IMR-90 (cell line): ENCODE measurements at regions not wholly inside any gene's neighbourhood (a gene's known extent, or its start where the extent isn't known, plus 50 kb on each side); places are given as distances from the start of the nearest gene placed in this dataset. TPM values are rescaled to one million over a fixed set of nuclear protein-coding genes. Genes with fewer than 3 reads are reported as not detected.

Source experiments
- ATAC-seq: fragments of 200-7000 bp; cut with Tn5 transposase; 2 replicates; pipeline ENCODE4 v1.9.1; 2020; ENCODE audit warnings: low read depth, mild to moderate bottlenecking, moderate library complexity
- BruUV-seq: library from RNA; stranded (reverse); fragments of 400-500 nt; replicated peaks from 2 replicates; lab custom pipeline; 2021; lab: Mats Ljungman, UMichigan
- CTCF ChIA-PET: fragments of 300-600 bp; formaldehyde crosslinking; extraction: SDS; loops from one replicate; lab custom pipeline; 2021; ENCODE audit warnings: antibody characterized with exemption; lab: Yijun Ruan, JAX
- POLR2A ChIA-PET: fragments of 300-600 bp; sonication (Branson Sonifier 250); formaldehyde crosslinking; loops from one replicate; lab custom pipeline; 2022; ENCODE audit warnings: antibody characterized with exemption; ENCODE audit not compliant: unreplicated experiment; lab: Charles Lee
- DNase-seq: peaks from one replicate; pipeline ENCODE4 v3.0.0; 2013
- H2AFZ ChIP-seq: replicated peaks from 2 replicates; pipeline ENCODE3; 2013; ENCODE audit warnings: low read length, mild to moderate bottlenecking; ENCODE audit not compliant: poor library complexity
- H2AK5ac ChIP-seq: 2 replicates; pipeline ENCODE4 v1.6.1; 2013; ENCODE audit warnings: low read depth, low read length, inconsistent platforms
- H2AK9ac ChIP-seq: replicated peaks from 2 replicates; pipeline ENCODE3; 2013; ENCODE audit warnings: mild to moderate bottlenecking, low read depth, low read length, moderate library complexity; ENCODE audit not compliant: poor library complexity
- H2BK120ac ChIP-seq: 2 replicates; pipeline ENCODE4 v1.6.1; 2013; ENCODE audit warnings: low read depth, low read length, inconsistent platforms
- H2BK15ac ChIP-seq: 3 replicates; pipeline ENCODE4 v1.6.1; 2013; ENCODE audit warnings: low read depth, low read length, inconsistent platforms
- H2BK20ac ChIP-seq: 2 replicates; pipeline ENCODE4 v1.6.1; 2013; ENCODE audit warnings: low read depth, mild to moderate bottlenecking, inconsistent platforms, low read length, moderate library complexity
- H2BK5ac ChIP-seq: 2 replicates; pipeline ENCODE4 v1.6.1; 2013; ENCODE audit warnings: mild to moderate bottlenecking, low read depth, low read length, inconsistent platforms; ENCODE audit not compliant: poor library complexity, severe bottlenecking
- H3K14ac ChIP-seq: replicated peaks from 2 replicates; pipeline ENCODE4 v1.6.1; 2013; ENCODE audit warnings: low read depth, low read length, inconsistent platforms
- H3K18ac ChIP-seq: 2 replicates; pipeline ENCODE4 v1.6.1; 2013; ENCODE audit warnings: low read depth, low read length, control low read depth
- H3K23ac ChIP-seq: 2 replicates; pipeline ENCODE4 v1.6.1; 2013; ENCODE audit warnings: low read depth, low read length, inconsistent platforms
- H3K27ac ChIP-seq: 2 replicates; pipeline ENCODE4 v1.5.1; 2013; ENCODE audit warnings: mild to moderate bottlenecking, control low read depth, low read length; ENCODE audit not compliant: insufficient read depth
- H3K27me3 ChIP-seq: 2 replicates; pipeline ENCODE4 v1.6.1; 2013; ENCODE audit warnings: low read length; ENCODE audit not compliant: control insufficient read depth, insufficient read depth
- H3K36me3 ChIP-seq: 2 replicates; pipeline ENCODE4 v1.6.1; 2013; ENCODE audit warnings: low read length, mixed read lengths; ENCODE audit not compliant: control insufficient read depth, insufficient read depth
- H3K4ac ChIP-seq: 2 replicates; pipeline ENCODE4 v1.6.1; 2013; ENCODE audit warnings: low read depth, low read length, inconsistent platforms
- H3K4me1 ChIP-seq: 2 replicates; pipeline ENCODE4 v1.6.1; 2013; ENCODE audit warnings: low read length, mixed read lengths; ENCODE audit not compliant: control insufficient read depth, insufficient read depth
- H3K4me2 ChIP-seq: 2 replicates; pipeline ENCODE4 v1.6.1; 2013; ENCODE audit warnings: low read depth, mild to moderate bottlenecking, control low read depth, low read length, moderate library complexity
- H3K4me3 ChIP-seq: 2 replicates; pipeline ENCODE4 v1.5.1; 2013; ENCODE audit warnings: low read depth, mild to moderate bottlenecking, control low read depth, low read length, moderate library complexity; ENCODE audit not compliant: insufficient read depth
- H3K56ac ChIP-seq: 2 replicates; pipeline ENCODE4 v1.6.1; 2013; ENCODE audit warnings: low read length, inconsistent platforms; ENCODE audit not compliant: insufficient read depth; ENCODE audit errors: extremely low read depth
- H3K79me1 ChIP-seq, 2 experiments: 2 replicates each; pipeline ENCODE4 v1.6.1; 2013; ENCODE audit warnings: low read length in 2 of 2, inconsistent platforms in 1 of 2, low read depth in 1 of 2
- H3K9ac ChIP-seq: 2 replicates; pipeline ENCODE4 v1.6.1; 2013; ENCODE audit warnings: low read depth, low read length, control low read depth
- H3K9me1 ChIP-seq: 2 replicates; pipeline ENCODE4 v1.6.1; 2013; ENCODE audit warnings: low read length, inconsistent platforms; ENCODE audit not compliant: insufficient read depth
- H3K9me3 ChIP-seq: 2 replicates; pipeline ENCODE4 v1.6.1; 2013; ENCODE audit warnings: low read length; ENCODE audit not compliant: control insufficient read depth, insufficient read depth
- H4K20me1 ChIP-seq: 2 replicates; pipeline ENCODE4 v1.6.1; 2013; ENCODE audit warnings: low read length, inconsistent platforms; ENCODE audit not compliant: insufficient read depth
- H4K5ac ChIP-seq: 2 replicates; pipeline ENCODE4 v1.6.1; 2013; ENCODE audit warnings: mild to moderate bottlenecking, low read depth, low read length, control low read depth
- H4K8ac ChIP-seq, 2 experiments: 2 replicates each; pipeline ENCODE4 v1.6.1; 2013; ENCODE audit warnings: low read depth in 2 of 2, low read length in 2 of 2, control low read depth in 1 of 2, inconsistent platforms in 1 of 2
- H4K91ac ChIP-seq: 2 replicates; pipeline ENCODE4 v1.6.1; 2013; ENCODE audit warnings: low read depth, low read length, inconsistent platforms; ENCODE audit not compliant: insufficient read depth
- dilution Hi-C: fragments of 300-500 bp; cut with HindIII; formaldehyde crosslinking; loops from one replicate; pipeline ENCODE4 v1.14.3; 2018; ENCODE audit warnings: low sequenced_read_pairs; ENCODE audit not compliant: unreplicated experiment
- in situ Hi-C: fragments of 300-500 bp; cut with MboI; formaldehyde crosslinking; loops from 3 replicates; pipeline ENCODE4 v1.14.3; 2019; ENCODE audit warnings: low sequenced_read_pairs, inconsistent platforms, mixed read lengths
- intact Hi-C: fragments of 100-400 bp; cut with micrococcal nuclease; formaldehyde crosslinking; loops from 2 replicates; pipeline ENCODE4 v1.10.0; 2022
- microRNA-seq, 2 experiments: library from miRNA; stranded (forward) in 1 of 2; unstranded in 1 of 2; fragments of 10-50 nt in 1 of 2; fragments of <30 nt in 1 of 2; gene quantifications in 1 of 2; microRNA quantifications in 1 of 2; one replicate each; pipeline versions ENCODE3 to v1.1.0; 2013 to 2020; ENCODE audit not compliant: insufficient read depth in 1 of 2, insufficient read length in 1 of 2, unreplicated experiment in 1 of 2
- small RNA-seq, 5 experiments: library from RNA; depleted of rRNA; stranded (forward); fragments of <200 nt; gene quantifications; one replicate each; pipeline ENCODE3, GENCODE V24; 2012
- TF ChIP-seq, protein P1 (sequence below): fragments of 150-350 bp; IDR thresholded peaks from 2 replicates; pipeline ENCODE4 v1.6.1; 2017; ENCODE audit warnings: mild to moderate bottlenecking, antibody characterized with exemption, low read length, low read depth

DNA sequence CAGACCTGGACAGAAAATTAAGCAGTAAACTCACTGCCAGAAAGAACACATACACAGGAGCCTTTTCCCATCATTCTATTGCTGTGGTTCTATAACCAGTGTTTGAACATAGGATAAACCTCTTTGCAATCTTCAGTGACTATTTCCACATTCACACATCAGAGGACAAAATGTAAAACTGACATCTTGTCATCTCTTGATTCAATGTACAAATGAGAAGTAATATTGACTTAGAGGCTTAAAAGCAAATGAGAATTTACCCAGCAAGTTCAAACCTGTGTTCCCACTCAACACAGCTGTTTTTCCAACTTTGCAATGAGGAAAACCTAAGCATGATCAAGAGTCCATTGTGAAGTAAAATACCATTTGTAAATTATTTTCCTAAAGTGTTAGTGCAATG is 307.1 kb upstream of the CPXCR1 start:
- Histone ChIP-seq H2BK15ac (no peak overlapping the region), H2AK9ac (no peak overlapping the region), H3K23ac (no peak overlapping the region), H4K20me1 (no peaks in the 10 kb centered on the region), H4K5ac (no peak overlapping the region), H3K14ac (no peak overlapping the region), H3K27ac (no peak overlapping the region), H3K9ac (no peak overlapping the region), H3K4me2 (no peak overlapping the region), H3K9me3 (no peaks in the 10 kb centered on the region), H2AFZ (no peak overlapping the region), H3K18ac (no peak overlapping the region), H2BK120ac (no peak overlapping the region), H3K9me1 (no peaks in the 10 kb centered on the region), H3K36me3 (no peaks in the 10 kb centered on the region), H3K79me1 (no peaks in the 10 kb centered on the region), H4K91ac (no peak overlapping the region), H2BK5ac (no peak overlapping the region), H3K4me3 (no peak overlapping the region), H3K27me3 (no peaks in the 10 kb centered on the region), H4K8ac (no peak overlapping the region), H3K56ac (no peak overlapping the region), H2AK5ac (no peak overlapping the region), H3K4ac (no peak overlapping the region), H2BK20ac (no peak overlapping the region), H3K4me1 (no peaks in the 10 kb centered on the region)
- in situ Hi-C loops (no loop called here), intact Hi-C loops (no loop called here), dilution Hi-C loops (no loop called here)
- DNase-seq (no peak), ATAC-seq (no peak)
- ChIA-PET CTCF (no interaction called here), POLR2A (no interaction called here)
- BruUV-seq: no TSS peak
- TF ChIP-seq, protein P1, sequence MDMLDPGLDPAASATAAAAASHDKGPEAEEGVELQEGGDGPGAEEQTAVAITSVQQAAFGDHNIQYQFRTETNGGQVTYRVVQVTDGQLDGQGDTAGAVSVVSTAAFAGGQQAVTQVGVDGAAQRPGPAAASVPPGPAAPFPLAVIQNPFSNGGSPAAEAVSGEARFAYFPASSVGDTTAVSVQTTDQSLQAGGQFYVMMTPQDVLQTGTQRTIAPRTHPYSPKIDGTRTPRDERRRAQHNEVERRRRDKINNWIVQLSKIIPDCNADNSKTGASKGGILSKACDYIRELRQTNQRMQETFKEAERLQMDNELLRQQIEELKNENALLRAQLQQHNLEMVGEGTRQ: no peak

Small RNAs in the stretch of these regions (microRNA-seq; reads per million reads assigned to microRNA genes)
- not detected for gene AL929325.1 (ENCODE audit: insufficient read depth, insufficient read length)
- gene RF01225 (ENCODE audit: insufficient read depth, insufficient read length): not detected

Small RNAs in the stretch of these regions (small RNA-seq; reads per million reads assigned to genes)
- gene AL929325.1 (0 reads per million in 5 experiments), gene RF01225 (0 reads per million in 5 experiments)
